GM19468 (cell line): ENCODE measurements at regions not wholly inside any gene's neighbourhood (a gene's known extent, or its start where the extent isn't known, plus 50 kb on each side); places are given as distances from the start of the nearest gene placed in this dataset.
"Not testable (repeated sequence)": the region's sequence is repeated elsewhere in the genome, so short reads cannot be mapped to it uniquely, and the experiment has no call there.

Source experiments
- ATAC-seq: cut with Tn5 transposase; IDR thresholded peaks from one replicate; pipeline ENCODE4 v1.9.1; 2021; ENCODE audit warnings: mild to moderate bottlenecking, moderate library complexity, moderate number of reproducible peaks; ENCODE audit not compliant: unreplicated experiment; ENCODE audit errors: extremely low read depth

GRCh38 chr17:45554479-45554878 lies 64.0 kb upstream of the PLEKHM1 start:
- not testable (repeated sequence) for ATAC-seq

GRCh38 chr17:45558821-45559220 lies 68.3 kb upstream of the PLEKHM1 start:
- ATAC-seq, result not testable (repeated sequence)

GRCh38 chr17:45562868-45563267 lies 72.3 kb upstream of the PLEKHM1 start:
- not testable (repeated sequence) for ATAC-seq

GRCh38 chr17:45563283-45563682 lies 72.8 kb upstream of the PLEKHM1 start:
- ATAC-seq, result not testable (repeated sequence)

GRCh38 chr17:45568275-45568674 lies 77.8 kb upstream of the PLEKHM1 start:
- ATAC-seq, result not testable (repeated sequence)

GRCh38 chr17:45573326-45573725 lies 82.8 kb upstream of the PLEKHM1 start:
- ATAC-seq, result not testable (repeated sequence)

GRCh38 chr17:45573924-45574770 lies 83.6 kb upstream of the PLEKHM1 start:
- no peak for ATAC-seq

- no peak for ATAC-seq
These were observed 84.8 kb upstream of the PLEKHM1 start for GRCh38 chr17:45575126-45575885.

- ATAC-seq, result not testable (repeated sequence)
These were observed 86.2 kb upstream of the PLEKHM1 start for GRCh38 chr17:45576527-45577307.

- no peak for ATAC-seq
These were observed 87.2 kb upstream of the PLEKHM1 start for GRCh38 chr17:45577571-45578279.

GRCh38 chr17:45578516-45579455 lies 88.3 kb upstream of the PLEKHM1 start:
- no peak for ATAC-seq

- ATAC-seq, result no peak
These were observed 89.3 kb upstream of the PLEKHM1 start for GRCh38 chr17:45579529-45580495.

- ATAC-seq, result no peak
These were observed 90.4 kb upstream of the PLEKHM1 start for GRCh38 chr17:45580924-45581323.

GRCh38 chr17:45581860-45582259 lies 91.3 kb upstream of the PLEKHM1 start:
- no peak for ATAC-seq

GRCh38 chr17:45584092-45585036 lies 93.8 kb upstream of the PLEKHM1 start:
- peak; percentile 56 for ATAC-seq

- not testable (repeated sequence) for ATAC-seq
These were observed 94.7 kb upstream of the PLEKHM1 start for GRCh38 chr17:45585037-45585733.
